ENCODE measurements at regions not wholly inside any gene's neighbourhood (a gene's known extent, or its start where the extent isn't known, plus 50 kb on each side); places are given as distances from the start of the nearest gene placed in this dataset.

DNA sequence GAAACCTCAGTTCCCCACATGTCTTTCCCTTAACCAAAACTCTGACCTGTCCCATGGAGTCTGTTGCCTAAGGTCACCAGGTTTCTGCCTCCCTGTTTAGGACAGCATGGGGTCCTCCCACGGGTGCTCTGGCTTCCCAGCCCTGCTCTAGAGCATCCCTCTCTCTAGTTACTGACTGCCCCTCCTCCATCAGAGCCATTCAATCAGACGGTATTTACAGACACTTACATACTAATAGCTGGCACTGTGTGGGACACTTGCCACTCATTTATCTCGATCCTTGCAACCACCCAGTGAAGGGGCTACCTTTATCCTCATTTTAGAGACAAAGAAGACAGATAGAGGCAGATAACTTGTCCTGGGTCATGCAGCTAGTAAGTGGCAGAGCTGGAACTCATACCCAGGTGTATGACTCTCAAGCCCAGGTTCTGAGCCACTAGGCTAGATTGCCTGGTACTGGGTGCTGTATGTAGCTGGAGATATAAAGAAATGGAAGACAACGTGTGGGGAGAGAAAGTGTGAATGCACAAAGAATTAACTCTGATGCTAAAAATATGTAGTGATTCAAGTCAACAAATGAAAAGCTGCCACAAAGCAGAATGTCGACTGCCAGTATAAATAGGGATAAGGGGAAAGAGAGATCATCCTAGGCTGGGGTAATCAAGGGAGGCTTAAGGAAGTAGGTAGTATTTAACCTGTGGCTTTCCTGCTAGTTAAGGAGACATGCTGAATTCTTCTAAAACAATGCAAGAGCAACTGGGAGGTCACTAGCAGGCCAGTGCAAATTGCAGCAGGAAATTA is 52.5 kb upstream of the PDE8B start:
- DNase-seq: no peak

DNA sequence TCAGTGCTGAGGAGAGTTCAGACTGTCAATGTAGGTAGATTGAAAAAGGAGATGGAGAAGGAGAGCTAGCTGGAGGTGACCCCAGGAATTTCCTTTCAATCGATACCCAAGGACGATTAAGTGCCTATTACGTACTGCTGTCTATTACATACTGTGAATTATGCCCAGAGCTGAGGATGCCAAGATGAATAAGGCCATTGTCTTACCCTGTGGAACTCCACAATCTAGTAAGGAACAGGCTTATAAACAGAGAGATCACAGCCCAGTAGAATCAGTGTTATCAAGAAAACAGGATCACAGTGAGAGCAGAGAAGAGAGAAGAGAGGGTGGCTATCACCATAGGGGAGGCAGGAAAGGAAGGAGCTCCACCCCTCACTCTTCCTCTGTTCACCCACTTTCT is 54.1 kb upstream of the PDE8B start:
- no peak for DNase-seq

DNA sequence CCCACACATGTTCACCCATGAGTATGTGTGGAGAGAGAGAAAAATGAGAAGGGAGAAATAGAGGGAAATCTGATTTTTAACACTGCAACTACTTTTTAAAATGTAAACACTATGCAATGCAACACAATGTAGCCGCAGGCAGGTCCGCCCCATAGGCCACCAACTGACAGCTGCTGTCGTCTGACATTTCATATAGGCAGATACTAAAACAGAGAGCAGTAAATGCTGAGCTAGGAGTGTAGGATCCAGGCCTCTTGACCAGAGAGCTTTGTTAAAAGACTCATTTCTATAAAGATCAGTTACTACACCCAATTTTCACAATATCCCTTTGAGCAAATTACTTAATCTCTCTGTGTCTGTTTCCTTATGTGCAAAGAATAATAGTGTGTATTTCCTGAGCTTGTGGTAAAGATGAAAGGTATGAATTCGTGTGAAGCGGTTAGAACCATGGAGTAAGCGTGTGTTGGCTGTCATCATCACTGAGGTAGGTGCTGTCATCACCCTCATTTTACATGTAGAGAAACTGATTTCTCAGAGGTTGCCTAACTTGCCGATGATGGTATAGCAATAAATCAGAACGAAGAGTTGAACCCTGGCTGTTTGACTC is 55.2 kb upstream of the PDE8B start:
- DNase-seq: no peak

DNA sequence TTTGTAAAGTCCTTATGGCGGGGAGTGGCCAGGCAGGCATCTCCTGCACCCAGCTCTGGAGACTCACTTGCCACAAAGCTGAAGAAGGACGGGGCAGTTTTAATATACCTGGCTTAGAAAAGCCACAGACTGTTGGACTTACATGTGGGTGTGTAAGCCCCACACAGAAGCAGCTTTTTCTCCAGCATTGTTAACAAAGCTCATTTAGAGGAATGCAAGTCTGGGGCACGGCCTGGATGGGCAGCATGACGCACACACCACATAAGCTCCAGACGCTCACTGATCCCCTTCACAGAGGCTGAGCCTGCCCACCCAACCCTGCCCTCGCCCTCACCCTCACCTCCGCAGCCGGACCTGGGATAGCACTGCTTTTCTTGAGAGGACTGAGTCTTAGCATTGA is 58.0 kb upstream of the PDE8B start:
- DNase-seq: no peak

DNA sequence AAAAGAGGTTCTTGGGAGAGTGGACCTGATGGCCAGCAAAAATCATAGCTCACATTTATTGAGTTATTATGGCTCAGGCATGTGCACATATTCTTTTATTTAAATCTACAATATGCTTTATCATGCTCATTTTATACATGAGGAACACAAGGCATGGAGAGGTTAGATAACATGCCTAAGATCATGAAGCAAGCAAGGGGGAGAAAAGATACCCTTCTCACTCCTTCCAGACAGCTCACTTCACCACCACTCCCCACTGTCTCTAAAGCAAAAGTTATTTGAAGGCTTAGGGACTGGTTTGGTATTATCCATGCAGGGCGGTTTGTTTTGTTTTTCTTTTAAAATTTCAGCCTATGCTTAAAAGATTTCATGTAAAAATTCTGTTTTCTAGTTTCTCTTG is 59.0 kb upstream of the PDE8B start:
- DNase-seq: no peak

DNA sequence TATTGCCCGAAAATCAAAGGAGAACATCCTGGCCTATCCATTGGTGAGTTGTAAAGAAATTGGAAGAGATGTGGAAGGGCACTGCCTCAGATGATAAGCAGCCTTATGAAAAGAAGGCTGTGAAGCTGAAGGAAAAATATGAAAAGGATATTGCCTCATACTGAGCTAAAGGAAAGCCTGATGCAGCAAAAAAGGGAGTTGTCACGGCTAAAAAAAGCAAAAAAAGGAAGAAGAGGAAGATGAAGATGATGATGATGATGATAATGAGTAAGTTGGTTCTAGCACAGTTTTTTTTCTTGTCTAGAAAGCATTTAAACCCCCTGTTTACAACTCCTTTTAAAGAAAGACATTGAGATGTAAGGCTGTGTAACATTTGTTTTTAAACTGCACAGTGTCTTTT is 59.8 kb upstream of the ZBED3 start:
- DNase-seq: no peak

DNA sequence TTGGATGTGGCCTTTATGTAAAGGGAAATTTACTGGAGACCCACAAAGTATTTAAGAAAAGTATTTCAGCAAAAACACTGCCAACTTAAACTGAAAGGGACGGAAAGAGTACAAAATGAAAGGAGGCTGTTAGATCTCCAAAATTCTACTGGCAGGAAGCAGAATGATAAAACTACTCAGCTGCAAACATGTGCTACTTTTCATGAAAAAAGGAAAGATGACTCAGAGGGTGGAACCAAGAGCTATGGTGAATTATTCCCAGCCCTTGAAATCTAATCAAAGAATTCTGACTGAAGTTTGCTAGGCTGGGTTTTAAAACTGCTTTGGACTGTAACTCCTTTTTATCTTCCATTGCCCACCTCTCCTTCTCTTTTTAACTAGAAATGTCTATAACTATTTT is 58.6 kb upstream of the ZBED3 start:
- DNase-seq: no peak

DNA sequence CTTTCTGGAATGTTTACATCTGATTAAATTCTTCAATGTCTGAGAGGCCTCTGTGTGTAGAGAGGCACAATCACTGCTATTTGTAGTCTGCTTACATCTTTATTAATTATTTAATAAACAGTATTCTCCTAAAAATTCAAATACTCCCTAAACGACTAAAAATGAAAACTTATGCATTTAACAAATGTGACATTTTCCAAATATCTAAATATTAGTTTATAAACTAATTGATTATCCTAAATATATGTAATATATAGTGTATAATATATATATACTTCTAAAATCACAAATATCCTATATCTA is 57.7 kb upstream of the ZBED3 start:
- DNase-seq: no peak

DNA sequence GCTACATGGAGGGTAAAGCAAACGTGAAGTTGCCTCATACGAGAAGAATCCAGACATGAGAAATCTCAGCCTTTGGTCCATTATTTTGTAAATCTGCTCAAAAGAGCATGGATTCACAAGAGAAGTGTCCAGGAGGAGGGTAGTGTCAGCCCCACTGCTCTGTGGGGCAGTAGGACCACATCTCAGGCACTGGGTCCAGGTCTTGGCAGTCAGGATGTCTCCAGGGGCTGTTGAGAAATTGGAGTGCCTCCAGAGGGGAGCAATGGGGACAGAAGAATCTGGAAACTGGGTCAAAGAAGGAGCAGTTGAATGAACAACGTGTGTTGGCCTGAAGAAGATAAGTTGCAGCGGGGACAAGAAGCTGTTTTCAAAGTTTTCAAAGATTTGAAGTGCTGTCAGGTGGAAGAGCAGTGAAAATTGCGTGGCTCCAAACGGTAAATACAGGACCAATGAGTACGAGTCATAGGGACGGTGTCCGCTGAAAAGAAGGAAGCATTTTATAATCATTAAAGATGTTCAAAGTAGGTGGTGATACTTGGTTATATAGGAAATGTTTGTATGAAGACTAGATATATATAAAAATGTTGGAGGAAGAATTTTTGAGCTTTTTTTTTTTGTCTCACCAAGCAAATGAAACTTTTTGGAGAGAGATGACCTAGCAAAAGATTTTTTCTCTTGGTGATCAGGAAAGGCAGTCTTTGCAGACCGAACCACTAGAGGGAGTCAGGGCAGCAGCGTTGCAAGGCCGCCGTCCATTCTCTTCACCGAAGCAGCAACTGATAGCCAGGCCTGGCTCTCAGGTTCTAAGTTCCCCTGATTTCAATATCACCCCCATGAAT is 57.1 kb upstream of the ZBED3 start:
- DNase-seq: peak; percentile 60

DNA sequence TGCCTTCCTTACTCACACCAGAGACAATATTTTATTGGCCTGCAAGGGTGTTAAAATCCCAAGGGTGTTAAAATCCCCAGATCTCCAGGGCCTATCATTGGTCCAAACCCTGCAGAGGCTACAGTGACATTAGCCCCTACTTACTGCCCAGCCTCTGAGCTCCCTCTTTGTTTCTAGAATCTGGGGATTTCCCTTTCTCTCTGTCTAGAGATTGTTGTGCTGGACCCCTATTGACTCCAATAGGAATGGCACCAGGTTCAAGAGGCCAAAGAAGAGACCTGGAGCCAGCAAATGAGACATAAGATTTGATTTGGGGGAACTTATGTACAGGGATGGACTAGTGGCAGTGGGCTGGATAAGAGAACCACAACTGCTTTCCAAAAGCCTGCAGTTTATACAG is 53.3 kb upstream of the ZBED3 start:
- no peak for DNase-seq

DNA sequence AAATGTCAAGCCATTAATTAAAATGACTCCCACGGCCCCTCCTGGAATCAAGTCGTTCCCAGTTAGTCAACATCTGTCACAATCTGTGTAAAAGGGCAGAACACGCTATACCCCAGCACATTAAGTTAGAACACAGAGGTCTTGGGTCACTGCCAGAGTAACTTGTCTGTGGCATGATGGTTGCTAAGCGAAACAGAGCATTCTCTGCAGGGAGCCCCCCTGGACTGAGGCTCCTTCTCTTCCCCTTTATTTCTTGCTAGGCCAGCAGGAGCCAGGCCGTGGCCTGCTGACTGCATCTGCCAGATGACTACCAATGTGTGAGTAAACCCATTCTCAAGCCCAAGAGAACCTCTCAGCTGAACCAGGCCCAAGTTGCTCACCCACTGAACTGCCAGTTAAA is 51.9 kb upstream of the ZBED3 start:
- peak; percentile 28 for DNase-seq

Measured in left kidney (tissue), 1 donor.